Coronary artery (tissue), 2 donors: ENCODE measurements at regions not wholly inside any gene's neighbourhood (a gene's known extent, or its start where the extent isn't known, plus 50 kb on each side); places are given as distances from the start of the nearest gene placed in this dataset.

Experiments used
- DNase-seq: peaks from one replicate; pipeline ENCODE4 v3.0.0-alpha.2; 2017; ENCODE audit warnings: low spot score
- H3K27ac ChIP-seq, 2 donors: fragments of 200-600 bp; sonication (generic); one replicate each; pipeline ENCODE4 v1.5.1; 2016 to 2019
- H3K4me3 ChIP-seq: fragments of 200-600 bp; sonication (generic); 2 replicates; pipeline ENCODE4 v1.5.1; 2016; ENCODE audit warnings: mild to moderate bottlenecking, moderate library complexity
- TF ChIP-seq, protein P1 (sequence below): fragments of 200-600 bp; sonication (generic); IDR thresholded peaks from one replicate; pipeline ENCODE4 v1.5.1; 2019; ENCODE audit warnings: antibody characterized with exemption

- TF ChIP-seq, protein P1, sequence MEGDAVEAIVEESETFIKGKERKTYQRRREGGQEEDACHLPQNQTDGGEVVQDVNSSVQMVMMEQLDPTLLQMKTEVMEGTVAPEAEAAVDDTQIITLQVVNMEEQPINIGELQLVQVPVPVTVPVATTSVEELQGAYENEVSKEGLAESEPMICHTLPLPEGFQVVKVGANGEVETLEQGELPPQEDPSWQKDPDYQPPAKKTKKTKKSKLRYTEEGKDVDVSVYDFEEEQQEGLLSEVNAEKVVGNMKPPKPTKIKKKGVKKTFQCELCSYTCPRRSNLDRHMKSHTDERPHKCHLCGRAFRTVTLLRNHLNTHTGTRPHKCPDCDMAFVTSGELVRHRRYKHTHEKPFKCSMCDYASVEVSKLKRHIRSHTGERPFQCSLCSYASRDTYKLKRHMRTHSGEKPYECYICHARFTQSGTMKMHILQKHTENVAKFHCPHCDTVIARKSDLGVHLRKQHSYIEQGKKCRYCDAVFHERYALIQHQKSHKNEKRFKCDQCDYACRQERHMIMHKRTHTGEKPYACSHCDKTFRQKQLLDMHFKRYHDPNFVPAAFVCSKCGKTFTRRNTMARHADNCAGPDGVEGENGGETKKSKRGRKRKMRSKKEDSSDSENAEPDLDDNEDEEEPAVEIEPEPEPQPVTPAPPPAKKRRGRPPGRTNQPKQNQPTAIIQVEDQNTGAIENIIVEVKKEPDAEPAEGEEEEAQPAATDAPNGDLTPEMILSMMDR, result no peak
- Histone ChIP-seq H3K4me3 (no peak overlapping the region), H3K27ac (no peak overlapping the region)
- no peak for DNase-seq
These were observed 673.4 kb downstream of the PCDH18 start for GRCh38 chr4:136858903-136859302.

DNA sequence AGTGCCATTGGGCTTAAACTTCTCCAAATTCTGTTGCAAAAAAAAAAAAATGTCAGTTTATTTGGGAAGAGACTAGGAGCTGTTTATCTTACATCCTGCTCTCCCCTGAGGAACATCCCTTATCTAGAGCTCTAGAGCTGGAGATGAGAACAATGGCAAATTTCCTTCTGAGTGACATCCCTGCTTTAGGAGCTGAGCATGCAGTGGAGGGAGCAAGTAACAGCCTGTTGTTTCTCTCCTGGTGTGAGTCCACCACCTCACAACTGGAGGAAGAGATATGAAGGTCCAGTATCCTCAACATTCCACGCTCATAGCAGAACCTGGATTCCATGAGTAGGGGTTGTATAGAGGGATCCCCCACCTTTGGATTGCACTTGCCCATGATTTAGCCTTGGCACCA is 676.4 kb downstream of the PCDH18 start:
- TF ChIP-seq, protein P1, result no peak
- H3K27ac ChIP-seq, result no peak overlapping the region
- DNase-seq, result no peak
- H3K4me3 ChIP-seq, result no peak overlapping the region

DNA sequence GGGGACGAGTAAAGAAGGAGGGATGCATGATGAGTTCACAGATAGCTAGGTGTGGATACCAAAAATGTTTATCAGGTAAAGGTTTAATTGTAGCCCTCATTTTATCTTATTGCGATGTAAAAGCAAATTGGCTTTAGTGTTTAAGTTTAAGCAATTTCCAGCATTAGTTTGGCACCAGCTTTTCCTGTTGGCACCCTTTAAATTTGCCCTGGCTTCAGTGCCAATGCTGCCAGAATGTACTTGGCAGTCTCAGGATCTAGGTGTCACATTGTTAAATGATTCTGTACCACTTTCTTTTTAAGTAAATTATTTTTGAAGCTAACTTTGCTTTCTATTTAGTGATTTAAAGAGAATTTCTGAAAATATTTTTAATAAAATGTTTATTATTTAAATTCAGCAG is 681.8 kb downstream of the PCDH18 start:
- TF ChIP-seq, protein P1, result no peak
- H3K4me3 ChIP-seq, result no peak overlapping the region
- H3K27ac ChIP-seq, result no peak overlapping the region
- DNase-seq, result no peak

DNA sequence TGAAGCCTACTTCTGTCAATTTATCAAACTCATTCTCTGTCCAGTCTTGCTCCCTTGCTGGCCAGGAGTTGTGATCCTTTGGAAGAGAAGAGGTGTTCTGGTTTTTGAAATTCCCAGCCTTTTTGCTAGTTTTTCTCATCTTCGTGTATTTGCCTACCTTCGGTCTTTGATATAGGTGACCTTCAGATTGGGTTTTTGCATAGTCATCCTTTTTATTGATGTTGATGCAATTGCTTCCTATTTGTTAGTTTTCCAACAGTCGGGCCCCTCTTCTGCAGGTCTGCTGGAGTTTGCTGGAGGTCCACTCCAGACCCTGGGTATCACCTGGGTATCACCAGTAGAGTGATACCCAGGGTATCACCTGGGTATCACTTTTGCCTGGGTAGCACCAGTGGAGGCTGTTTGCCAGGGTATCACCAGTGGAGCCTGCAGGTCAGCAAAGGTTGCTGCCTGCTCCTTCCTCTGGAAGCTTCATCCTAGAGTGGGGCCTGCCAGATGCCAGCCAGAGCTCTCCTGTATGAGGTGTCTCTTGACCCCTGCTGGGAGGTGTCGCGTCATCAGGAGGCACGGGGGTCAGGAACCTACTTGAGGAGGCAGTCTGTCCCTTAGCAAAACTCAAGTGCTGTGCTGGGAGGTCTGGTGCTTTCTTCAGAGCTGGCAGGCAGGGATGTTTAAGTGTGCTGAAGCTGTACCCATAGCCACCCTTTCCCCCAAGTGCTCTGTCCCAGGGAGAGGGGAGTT is 684.2 kb downstream of the PCDH18 start:
- DNase-seq, result no peak
- H3K4me3 ChIP-seq, result no peak overlapping the region
- TF ChIP-seq, protein P1, result no peak
- no peak overlapping the region for H3K27ac ChIP-seq

GRCh38 chr4:136841526-136841925 is 690.8 kb downstream of the PCDH18 start:
- TF ChIP-seq, protein P1, result no peak
- Histone ChIP-seq H3K27ac (no peak overlapping the region), H3K4me3 (no peak overlapping the region)
- no peak for DNase-seq

GRCh38 chr4:136838607-136839006 is 693.7 kb downstream of the PCDH18 start:
- DNase-seq, result no peak
- TF ChIP-seq, protein P1, result no peak
- H3K4me3 ChIP-seq, result no peak overlapping the region
- H3K27ac ChIP-seq, result no peak overlapping the region

- no peak for DNase-seq
- TF ChIP-seq, protein P1, result no peak
- Histone ChIP-seq H3K4me3 (no peak overlapping the region), H3K27ac (no peak overlapping the region)
These were observed 700.7 kb downstream of the PCDH18 start for GRCh38 chr4:136831553-136831952.
